GM18870 (cell line): ENCODE measurements at regions not wholly inside any gene's neighbourhood (a gene's known extent, or its start where the extent isn't known, plus 50 kb on each side); places are given as distances from the start of the nearest gene placed in this dataset.
A peak's percentile ranks its signal among the peaks of the same experiment; 100 is the strongest.
"Not testable (repeated sequence)": the region's sequence is repeated elsewhere in the genome, so short reads cannot be mapped to it uniquely, and the experiment has no call there.

Experiments used
- ATAC-seq: cut with Tn5 transposase; IDR thresholded peaks from one replicate; pipeline ENCODE4 v1.9.1; 2021; ENCODE audit warnings: moderate library complexity; ENCODE audit not compliant: unreplicated experiment

- ATAC-seq = no peak
These were observed 675.3 kb upstream of the CCNG1 start for GRCh38 chr5:162762119-162762518.

- ATAC-seq = no peak
These were observed 668.4 kb upstream of the CCNG1 start for GRCh38 chr5:162769019-162769418.

GRCh38 chr5:162785673-162786072 lies 651.7 kb upstream of the CCNG1 start:
- no peak for ATAC-seq

- ATAC-seq = no peak
These were observed 651.2 kb upstream of the CCNG1 start for GRCh38 chr5:162786234-162786633.

- no peak for ATAC-seq
These were observed 640.9 kb upstream of the CCNG1 start for GRCh38 chr5:162796507-162796906.

- no peak for ATAC-seq
These were observed 637.1 kb upstream of the CCNG1 start for GRCh38 chr5:162800301-162800700.

GRCh38 chr5:162801235-162801634 lies 636.2 kb upstream of the CCNG1 start:
- no peak for ATAC-seq

GRCh38 chr5:162806195-162806594 lies 631.2 kb upstream of the CCNG1 start:
- no peak for ATAC-seq

- no peak for ATAC-seq
These were observed 626.3 kb upstream of the CCNG1 start for GRCh38 chr5:162811071-162811470.

GRCh38 chr5:162816816-162817215 lies 620.6 kb upstream of the CCNG1 start:
- no peak for ATAC-seq

GRCh38 chr5:162817364-162817763 lies 620.0 kb upstream of the CCNG1 start:
- no peak for ATAC-seq

GRCh38 chr5:162821664-162822063 lies 615.7 kb upstream of the CCNG1 start:
- ATAC-seq = not testable (repeated sequence)

GRCh38 chr5:162824360-162824759 lies 613.0 kb upstream of the CCNG1 start:
- peak; percentile 94 for ATAC-seq

GRCh38 chr5:162837155-162837554 lies 600.2 kb upstream of the CCNG1 start:
- ATAC-seq = no peak

- ATAC-seq = no peak
These were observed 594.7 kb upstream of the CCNG1 start for GRCh38 chr5:162842727-162843126.

- ATAC-seq = no peak
These were observed 585.3 kb upstream of the CCNG1 start for GRCh38 chr5:162852134-162852533.

- no peak for ATAC-seq
These were observed 578.6 kb upstream of the CCNG1 start for GRCh38 chr5:162858770-162859169.

GRCh38 chr5:162870966-162871365 lies 566.4 kb upstream of the CCNG1 start:
- ATAC-seq = no peak

- no peak for ATAC-seq
These were observed 554.8 kb upstream of the CCNG1 start for GRCh38 chr5:162882629-162883028.

GRCh38 chr5:162886717-162887116 lies 550.7 kb upstream of the CCNG1 start:
- no peak for ATAC-seq

GRCh38 chr5:162888268-162888667 lies 549.1 kb upstream of the CCNG1 start:
- peak; percentile 48 for ATAC-seq

- no peak for ATAC-seq
These were observed 525.5 kb upstream of the CCNG1 start for GRCh38 chr5:162911873-162912272.

- no peak for ATAC-seq
These were observed 521.0 kb upstream of the CCNG1 start for GRCh38 chr5:162916368-162916767.

GRCh38 chr5:162929104-162929503 lies 508.3 kb upstream of the CCNG1 start:
- no peak for ATAC-seq
